AG09309 (cell line): ENCODE measurements at regions not wholly inside any gene's neighbourhood (a gene's known extent, or its start where the extent isn't known, plus 50 kb on each side); places are given as distances from the start of the nearest gene placed in this dataset.
A peak's percentile ranks its signal among the peaks of the same experiment; 100 is the strongest.

Experiments used
- DNase-seq: peaks from one replicate; pipeline ENCODE4 v3.0.0-alpha.2; 2010; ENCODE audit warnings: low read depth
- H3K4me3 ChIP-seq: 2 replicates; pipeline ENCODE4 v1.5.1; 2011; ENCODE audit warnings: mild to moderate bottlenecking, low read depth, low read length, moderate library complexity; ENCODE audit not compliant: control insufficient read depth
- TF ChIP-seq, protein P1 (sequence below): IDR thresholded peaks from 2 replicates; pipeline ENCODE4 v1.5.1; 2011; ENCODE audit warnings: mild to moderate bottlenecking, low read depth, low read length, inconsistent platforms; ENCODE audit not compliant: insufficient read depth, control insufficient read depth; ENCODE audit errors: missing control alignments

DNA sequence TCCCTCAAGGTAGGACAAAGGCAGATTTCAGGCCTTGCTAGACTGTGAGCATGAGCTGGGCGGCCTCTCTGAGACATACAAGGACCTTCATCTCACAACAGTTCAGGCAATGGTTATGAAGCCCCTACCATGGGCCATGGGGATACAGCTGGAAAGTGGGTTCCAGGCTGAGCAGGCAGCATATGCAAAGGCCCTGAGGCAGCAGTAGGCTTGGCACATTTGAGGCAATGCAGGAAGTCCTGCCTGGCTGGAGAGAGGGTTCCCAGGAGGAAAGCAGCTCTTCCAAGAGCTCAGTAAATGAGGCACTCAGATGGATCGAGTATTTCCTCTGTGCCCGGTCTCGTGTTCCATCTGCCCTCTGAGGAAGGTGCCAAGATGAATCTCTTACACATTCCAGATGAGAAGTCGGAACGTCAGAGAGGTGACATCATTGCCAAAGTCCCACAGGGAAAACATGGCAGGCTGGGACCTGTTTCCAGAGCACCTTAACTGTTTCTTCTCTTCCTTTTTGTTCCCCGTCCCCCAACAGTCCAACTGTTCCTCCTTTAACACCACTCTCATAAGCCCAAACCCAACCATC is 388.6 kb downstream of the MN1 start:
- no peak overlapping the region for H3K4me3 ChIP-seq
- TF ChIP-seq, protein P1, sequence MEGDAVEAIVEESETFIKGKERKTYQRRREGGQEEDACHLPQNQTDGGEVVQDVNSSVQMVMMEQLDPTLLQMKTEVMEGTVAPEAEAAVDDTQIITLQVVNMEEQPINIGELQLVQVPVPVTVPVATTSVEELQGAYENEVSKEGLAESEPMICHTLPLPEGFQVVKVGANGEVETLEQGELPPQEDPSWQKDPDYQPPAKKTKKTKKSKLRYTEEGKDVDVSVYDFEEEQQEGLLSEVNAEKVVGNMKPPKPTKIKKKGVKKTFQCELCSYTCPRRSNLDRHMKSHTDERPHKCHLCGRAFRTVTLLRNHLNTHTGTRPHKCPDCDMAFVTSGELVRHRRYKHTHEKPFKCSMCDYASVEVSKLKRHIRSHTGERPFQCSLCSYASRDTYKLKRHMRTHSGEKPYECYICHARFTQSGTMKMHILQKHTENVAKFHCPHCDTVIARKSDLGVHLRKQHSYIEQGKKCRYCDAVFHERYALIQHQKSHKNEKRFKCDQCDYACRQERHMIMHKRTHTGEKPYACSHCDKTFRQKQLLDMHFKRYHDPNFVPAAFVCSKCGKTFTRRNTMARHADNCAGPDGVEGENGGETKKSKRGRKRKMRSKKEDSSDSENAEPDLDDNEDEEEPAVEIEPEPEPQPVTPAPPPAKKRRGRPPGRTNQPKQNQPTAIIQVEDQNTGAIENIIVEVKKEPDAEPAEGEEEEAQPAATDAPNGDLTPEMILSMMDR = no peak
- DNase-seq = no peak

- no peak overlapping the region for H3K4me3 ChIP-seq
- no peak for DNase-seq
- TF ChIP-seq, protein P1 = no peak
Measured at GRCh38 chr22:27413702-27414101, 387.9 kb downstream of the MN1 start.

- peak; percentile 71 for DNase-seq
- TF ChIP-seq, protein P1 = no peak
- no peak overlapping the region for H3K4me3 ChIP-seq
Measured at GRCh38 chr22:27416511-27417420, 384.8 kb downstream of the MN1 start.

- TF ChIP-seq, protein P1 = no peak
- no peak overlapping the region for H3K4me3 ChIP-seq
- no peak for DNase-seq
Measured at GRCh38 chr22:27417421-27417814, 384.1 kb downstream of the MN1 start.

DNA sequence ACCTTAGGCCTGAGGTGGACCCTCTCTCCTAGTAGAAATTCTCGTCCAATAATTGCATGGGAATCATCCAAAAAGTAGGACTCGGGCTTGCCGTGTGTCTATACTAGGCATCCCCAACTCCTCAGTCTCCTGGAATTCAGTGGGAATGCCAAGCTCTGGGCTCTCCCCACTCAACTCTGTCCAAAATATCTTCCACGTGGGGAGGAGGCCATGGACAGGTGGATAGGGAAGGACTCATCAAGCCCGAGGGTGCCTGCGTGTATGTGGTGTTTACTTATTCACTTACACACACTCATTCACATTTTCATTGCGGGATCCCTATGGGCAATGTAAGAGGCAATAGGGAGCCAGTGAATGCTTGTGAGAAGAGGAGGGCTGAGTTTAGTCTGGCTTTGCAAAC is 383.3 kb downstream of the MN1 start:
- no peak overlapping the region for H3K4me3 ChIP-seq
- TF ChIP-seq, protein P1 = no peak
- no peak for DNase-seq

DNA sequence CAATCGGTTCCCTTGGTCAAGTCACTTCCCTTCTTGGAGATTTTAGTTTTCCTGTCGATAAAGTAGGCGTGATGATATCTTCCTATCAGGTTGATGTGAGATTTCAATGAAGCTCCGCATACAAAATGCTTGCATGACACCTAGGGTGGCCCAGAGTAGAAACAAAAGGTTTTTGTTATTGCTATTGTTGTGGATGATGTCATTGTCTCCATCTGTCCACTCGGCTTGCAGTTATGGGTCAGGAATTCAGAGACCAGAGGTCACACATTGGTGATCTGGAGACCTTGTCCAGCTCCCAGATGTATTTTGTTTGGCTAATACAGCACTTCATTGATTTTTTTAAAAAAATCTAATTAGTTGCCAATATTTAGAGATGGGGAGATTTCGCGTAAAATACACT is 382.1 kb downstream of the MN1 start:
- H3K4me3 ChIP-seq = no peak overlapping the region
- no peak for DNase-seq
- TF ChIP-seq, protein P1 = no peak
